Esophagus squamous epithelium (tissue), 4 donors: ENCODE measurements at regions not wholly inside any gene's neighbourhood (a gene's known extent, or its start where the extent isn't known, plus 50 kb on each side); places are given as distances from the start of the nearest gene placed in this dataset.

Experiments
- POLR2A ChIP-seq, 4 donors: fragments of 450-650 bp; IDR thresholded peaks; one replicate each; pipeline ENCODE4 v1.6.1; 2017; ENCODE audit warnings: antibody characterized with exemption in 4 of 4, mild to moderate bottlenecking in 4 of 4, moderate library complexity in 3 of 4
- TF ChIP-seq, protein P1 (sequence below), 6 experiments: fragments of 450-650 bp in 4 of 6; fragments of 200-600 bp in 2 of 6; sonication (generic) in 2 of 6; IDR thresholded peaks; one replicate each; pipeline ENCODE4 v1.5.1; 2016 to 2019; ENCODE audit warnings: antibody characterized with exemption in 6 of 6, mild to moderate bottlenecking in 4 of 6, moderate library complexity in 4 of 6

DNA sequence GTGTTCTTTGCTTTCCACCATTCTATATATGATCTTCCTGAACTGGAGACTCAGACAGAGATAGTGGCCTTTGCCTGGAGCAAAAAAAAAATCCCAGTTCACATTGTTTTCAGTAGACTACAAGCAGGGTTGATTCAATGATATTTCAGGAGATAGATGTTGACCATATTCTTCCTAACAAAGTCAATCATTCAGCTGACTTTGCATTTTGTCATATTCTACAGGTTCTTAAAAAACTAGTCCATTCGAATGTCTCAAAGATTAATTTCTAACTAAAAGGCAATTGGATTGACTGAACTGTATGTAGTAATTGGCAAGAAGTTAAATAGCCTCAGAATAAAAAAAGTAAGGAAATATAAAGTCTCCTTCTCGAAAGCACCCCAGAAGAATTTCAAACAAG, 479.5 kb downstream of the NKX6-1 start:
- TF ChIP-seq, protein P1, sequence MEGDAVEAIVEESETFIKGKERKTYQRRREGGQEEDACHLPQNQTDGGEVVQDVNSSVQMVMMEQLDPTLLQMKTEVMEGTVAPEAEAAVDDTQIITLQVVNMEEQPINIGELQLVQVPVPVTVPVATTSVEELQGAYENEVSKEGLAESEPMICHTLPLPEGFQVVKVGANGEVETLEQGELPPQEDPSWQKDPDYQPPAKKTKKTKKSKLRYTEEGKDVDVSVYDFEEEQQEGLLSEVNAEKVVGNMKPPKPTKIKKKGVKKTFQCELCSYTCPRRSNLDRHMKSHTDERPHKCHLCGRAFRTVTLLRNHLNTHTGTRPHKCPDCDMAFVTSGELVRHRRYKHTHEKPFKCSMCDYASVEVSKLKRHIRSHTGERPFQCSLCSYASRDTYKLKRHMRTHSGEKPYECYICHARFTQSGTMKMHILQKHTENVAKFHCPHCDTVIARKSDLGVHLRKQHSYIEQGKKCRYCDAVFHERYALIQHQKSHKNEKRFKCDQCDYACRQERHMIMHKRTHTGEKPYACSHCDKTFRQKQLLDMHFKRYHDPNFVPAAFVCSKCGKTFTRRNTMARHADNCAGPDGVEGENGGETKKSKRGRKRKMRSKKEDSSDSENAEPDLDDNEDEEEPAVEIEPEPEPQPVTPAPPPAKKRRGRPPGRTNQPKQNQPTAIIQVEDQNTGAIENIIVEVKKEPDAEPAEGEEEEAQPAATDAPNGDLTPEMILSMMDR (IDR thresholded peaks at IDR 0.05) = no peak
- no peak for TF ChIP-seq POLR2A (IDR thresholded peaks at IDR 0.05)
